GM19239 (cell line): ENCODE measurements at regions not wholly inside any gene's neighbourhood (a gene's known extent, or its start where the extent isn't known, plus 50 kb on each side); places are given as distances from the start of the nearest gene placed in this dataset.
"Not testable (repeated sequence)": the region's sequence is repeated elsewhere in the genome, so short reads cannot be mapped to it uniquely, and the experiment has no call there.

ENCODE experiments used
- DNase-seq: peaks from one replicate; pipeline ENCODE4 v3.0.0; 2011; ENCODE audit warnings: low spot score; ENCODE audit not compliant: insufficient read length
- FAIRE-seq: peaks from 2 replicates; lab custom pipeline; 2011; peaks lifted over from hg19 to GRCh38; lab: Jason Lieb, UNC

DNA sequence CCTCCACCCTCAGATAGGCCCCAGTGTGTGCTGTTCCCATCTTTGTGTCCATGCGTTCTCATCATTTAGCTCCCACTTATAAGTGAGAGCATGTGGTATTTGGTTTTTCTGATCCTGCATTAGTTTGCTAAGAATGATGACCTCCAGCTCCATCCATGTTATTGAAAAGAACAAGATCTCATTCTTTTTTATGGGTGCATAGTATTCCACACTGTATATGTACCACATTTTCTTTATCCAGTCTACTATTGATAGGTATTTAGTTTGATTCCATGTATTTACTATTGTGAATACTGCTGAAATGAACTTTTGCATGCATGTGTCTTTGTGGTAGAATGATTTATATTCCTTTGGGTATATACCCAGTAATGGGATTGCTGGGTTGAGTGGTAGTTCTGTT is 303.3 kb downstream of the SEMA3D start:
- not testable (repeated sequence) for FAIRE-seq, DNase-seq

DNA sequence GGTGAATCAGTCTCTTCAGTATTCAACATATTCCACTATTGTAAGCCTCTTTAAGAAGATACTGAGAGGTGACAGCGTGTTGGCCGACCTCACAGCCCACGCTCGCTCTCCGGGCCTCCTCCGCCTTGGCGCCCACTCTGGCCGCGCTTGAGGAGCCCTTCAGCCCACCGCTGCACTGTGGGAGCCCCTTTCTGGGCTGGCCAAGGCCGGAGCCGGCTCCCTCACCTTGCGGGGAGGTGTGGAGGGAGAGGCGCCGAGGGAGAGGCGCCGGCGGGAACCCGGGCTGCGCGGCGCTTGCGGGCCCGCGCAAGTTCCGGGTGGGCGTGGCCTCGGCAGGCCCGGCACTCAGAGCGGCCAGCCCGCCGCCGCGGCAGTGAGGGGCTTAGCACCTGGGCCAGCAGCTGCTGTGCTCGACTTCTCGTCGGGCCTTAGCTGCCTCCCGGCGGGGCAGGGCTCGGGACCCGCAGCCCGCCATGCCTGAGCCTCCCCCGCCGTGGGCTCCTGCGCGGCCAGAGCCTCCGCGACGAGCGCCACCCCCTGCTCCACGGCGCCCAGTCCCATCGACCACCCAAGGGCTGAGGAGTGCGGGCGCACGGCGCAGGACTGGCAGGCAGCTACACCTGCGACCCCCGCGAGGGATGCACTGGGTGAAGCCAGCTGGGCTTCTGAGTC is 306.4 kb downstream of the SEMA3D start:
- not testable (repeated sequence) for FAIRE-seq, DNase-seq

- DNase-seq (no peak), FAIRE-seq (no peak)
Measured at GRCh38 chr7:84879570-84880325, 307.1 kb downstream of the SEMA3D start.

GRCh38 chr7:84877943-84878570 is 308.8 kb downstream of the SEMA3D start:
- FAIRE-seq (no peak), DNase-seq (no peak)

GRCh38 chr7:84876061-84876821 is 310.6 kb downstream of the SEMA3D start:
- DNase-seq (no peak), FAIRE-seq (no peak)

DNA sequence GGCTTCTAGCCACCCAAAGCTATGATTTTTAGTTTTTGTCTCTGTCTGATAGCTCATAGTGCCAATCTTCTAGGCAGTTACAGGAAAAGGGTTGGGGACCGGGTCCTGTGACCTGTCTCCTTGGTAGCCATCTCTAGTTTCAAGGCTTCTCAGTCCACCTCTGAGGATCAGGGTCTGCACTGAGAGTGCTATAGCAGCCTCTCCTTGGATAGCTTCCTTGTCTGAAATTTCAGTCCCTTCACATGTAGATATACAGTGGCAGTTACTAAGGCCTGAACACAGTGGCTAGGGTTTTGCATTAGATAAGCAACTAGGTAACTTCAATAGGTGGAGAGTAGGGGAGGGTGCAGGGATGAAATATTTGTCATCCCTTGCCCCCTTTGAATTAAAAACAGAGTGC is 321.3 kb downstream of the SEMA3D start:
- FAIRE-seq, result no peak

GRCh38 chr7:84857336-84857735 is 329.5 kb downstream of the SEMA3D start:
- FAIRE-seq, result no peak
- no peak for DNase-seq

More for the DNA sequence above, 321.3 kb downstream of the SEMA3D start:
- no peak for DNase-seq

DNA sequence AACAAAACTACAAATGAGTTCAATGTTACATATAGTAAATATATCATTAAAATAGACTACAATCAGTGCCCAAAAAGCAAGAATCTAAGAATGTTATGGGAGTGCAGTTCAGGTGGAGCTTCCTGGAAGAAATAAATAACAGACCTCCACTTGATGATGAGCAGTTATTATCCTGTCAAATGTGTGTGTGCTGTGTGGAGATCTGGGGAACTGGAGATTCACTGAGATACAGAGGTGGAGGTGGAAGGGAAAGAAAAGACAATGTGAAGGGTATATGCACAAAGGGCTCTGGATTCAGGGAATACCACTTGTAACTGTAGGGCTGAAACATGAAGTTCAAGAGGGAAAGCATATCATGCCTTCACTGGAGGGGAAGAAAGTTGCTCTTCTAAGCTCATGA is 331.1 kb downstream of the SEMA3D start:
- DNase-seq, result no peak
- no peak for FAIRE-seq

- not testable (repeated sequence) for FAIRE-seq, DNase-seq
Measured at GRCh38 chr7:84848974-84849372, 337.9 kb downstream of the SEMA3D start.

DNA sequence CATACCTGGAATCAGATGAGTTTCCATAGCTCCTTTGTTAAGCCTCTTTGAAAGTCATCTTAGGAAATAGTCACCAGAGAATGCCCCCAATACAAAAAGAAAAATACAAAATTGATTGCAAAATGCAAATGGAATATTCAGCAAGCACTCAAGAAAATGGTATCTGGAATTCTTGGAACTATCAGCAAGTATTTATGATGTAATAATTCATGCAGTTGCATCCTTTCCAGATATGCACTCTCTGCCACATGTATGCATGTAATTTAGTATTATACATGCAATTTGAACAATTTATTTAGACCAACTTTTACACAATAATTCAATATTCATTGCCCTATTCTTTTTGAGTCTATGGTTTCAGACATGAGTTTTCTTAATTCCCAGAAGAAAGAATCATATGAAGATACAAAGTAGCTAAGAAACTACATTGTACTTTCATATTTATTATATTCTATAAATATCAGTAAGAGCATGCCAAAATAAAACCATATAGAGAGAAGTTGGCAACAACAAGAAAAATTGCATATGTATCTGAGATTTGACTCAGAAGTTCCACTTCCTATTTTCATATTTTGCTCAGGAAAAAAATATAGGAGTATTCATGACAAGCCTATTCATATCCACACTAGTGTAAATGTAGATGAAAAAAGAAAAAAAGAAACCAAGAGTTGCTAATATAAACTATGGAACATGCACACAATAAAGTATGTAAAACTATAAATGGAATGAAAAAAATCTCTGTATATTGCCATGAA is 338.5 kb downstream of the SEMA3D start:
- DNase-seq, result no peak

GRCh38 chr7:84847790-84848189 is 339.1 kb downstream of the SEMA3D start:
- DNase-seq (no peak), FAIRE-seq (no peak)

More for the DNA sequence above, 338.5 kb downstream of the SEMA3D start:
- no peak for FAIRE-seq

GRCh38 chr7:84847038-84847437 is 339.8 kb downstream of the SEMA3D start:
- no peak for DNase-seq
- FAIRE-seq, result no peak

DNA sequence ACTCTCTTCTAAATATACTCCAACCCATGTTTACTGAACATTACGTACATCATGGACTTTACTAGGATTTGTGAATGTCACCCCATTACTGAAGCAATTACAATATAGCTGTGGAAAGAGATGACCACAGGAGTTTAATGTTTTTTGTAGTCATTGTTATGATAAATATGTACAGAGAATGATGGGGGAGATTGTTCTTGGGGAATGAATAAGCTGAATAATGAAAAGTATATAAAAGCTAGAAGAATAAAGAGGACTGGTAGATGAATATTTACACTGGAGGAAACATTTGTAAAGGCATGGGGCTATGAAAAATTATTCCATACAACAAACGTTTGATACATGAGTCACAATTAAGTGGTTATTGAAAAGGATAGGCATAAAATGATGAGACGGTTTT is 340.9 kb downstream of the SEMA3D start:
- DNase-seq (no peak), FAIRE-seq (no peak)

- no peak for FAIRE-seq
Measured at GRCh38 chr7:84844771-84845170, 342.1 kb downstream of the SEMA3D start.

DNA sequence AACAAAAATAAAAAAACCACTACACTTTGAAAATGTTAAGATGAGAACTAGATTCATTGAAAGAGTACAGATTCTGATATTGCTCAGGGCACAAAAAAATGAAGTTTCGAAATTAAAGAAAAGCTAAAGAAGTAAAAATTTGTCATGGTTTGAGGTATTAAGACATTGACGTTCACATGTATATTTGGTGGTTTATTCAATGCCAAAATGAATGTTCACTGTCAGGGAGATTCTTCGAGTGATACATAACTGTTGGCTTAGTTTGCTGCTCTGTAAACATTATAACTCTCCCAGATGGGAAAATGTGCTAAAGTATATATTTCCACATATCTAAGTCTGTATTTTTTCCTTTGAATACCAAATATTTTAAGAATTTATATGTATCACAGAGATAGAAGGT is 345.0 kb downstream of the SEMA3D start:
- DNase-seq (no peak), FAIRE-seq (no peak)

More at GRCh38 chr7:84844771-84845170, 342.1 kb downstream of the SEMA3D start:
- no peak for DNase-seq

GRCh38 chr7:84838857-84839256 is 348.0 kb downstream of the SEMA3D start:
- FAIRE-seq (no peak), DNase-seq (no peak)

- FAIRE-seq (no peak), DNase-seq (no peak)
Measured at GRCh38 chr7:84837405-84837804, 349.5 kb downstream of the SEMA3D start.

DNA sequence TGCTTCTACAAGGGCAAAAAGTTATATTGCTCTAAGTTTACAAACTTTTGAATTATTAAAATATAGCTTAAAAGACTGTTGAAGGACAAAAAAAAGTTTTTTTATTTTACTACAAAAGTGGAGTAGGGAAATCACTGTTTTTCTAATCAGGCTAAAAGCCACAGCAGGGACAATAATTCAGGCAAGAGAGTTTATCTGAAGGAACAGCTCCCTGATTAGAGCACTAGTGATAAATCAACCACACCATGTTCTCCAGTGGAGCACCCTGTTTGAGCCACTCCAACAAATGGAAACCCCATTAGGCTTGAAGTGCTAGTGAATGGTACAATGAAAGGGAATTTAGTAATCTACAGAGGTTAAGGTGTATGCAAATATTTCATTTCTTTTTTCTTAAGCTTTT is 357.1 kb downstream of the SEMA3D start:
- DNase-seq, result no peak
- no peak for FAIRE-seq

GRCh38 chr7:84824057-84824651 is 362.7 kb downstream of the SEMA3D start:
- FAIRE-seq, result no peak
- DNase-seq, result no peak
